ENCODE measurements at regions not wholly inside any gene's neighbourhood (a gene's known extent, or its start where the extent isn't known, plus 50 kb on each side); places are given as distances from the start of the nearest gene placed in this dataset.

- no peak for DNase-seq (ENCODE audit: low read depth)
- TF ChIP-seq, protein P1, sequence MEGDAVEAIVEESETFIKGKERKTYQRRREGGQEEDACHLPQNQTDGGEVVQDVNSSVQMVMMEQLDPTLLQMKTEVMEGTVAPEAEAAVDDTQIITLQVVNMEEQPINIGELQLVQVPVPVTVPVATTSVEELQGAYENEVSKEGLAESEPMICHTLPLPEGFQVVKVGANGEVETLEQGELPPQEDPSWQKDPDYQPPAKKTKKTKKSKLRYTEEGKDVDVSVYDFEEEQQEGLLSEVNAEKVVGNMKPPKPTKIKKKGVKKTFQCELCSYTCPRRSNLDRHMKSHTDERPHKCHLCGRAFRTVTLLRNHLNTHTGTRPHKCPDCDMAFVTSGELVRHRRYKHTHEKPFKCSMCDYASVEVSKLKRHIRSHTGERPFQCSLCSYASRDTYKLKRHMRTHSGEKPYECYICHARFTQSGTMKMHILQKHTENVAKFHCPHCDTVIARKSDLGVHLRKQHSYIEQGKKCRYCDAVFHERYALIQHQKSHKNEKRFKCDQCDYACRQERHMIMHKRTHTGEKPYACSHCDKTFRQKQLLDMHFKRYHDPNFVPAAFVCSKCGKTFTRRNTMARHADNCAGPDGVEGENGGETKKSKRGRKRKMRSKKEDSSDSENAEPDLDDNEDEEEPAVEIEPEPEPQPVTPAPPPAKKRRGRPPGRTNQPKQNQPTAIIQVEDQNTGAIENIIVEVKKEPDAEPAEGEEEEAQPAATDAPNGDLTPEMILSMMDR (IDR thresholded peaks at IDR 0.05; ENCODE audit: control insufficient read depth, extremely low read depth, insufficient read depth), result no peak
- no peak overlapping the region for H3K4me3 ChIP-seq (ENCODE audit: low read depth, low read length)
These were observed 78.9 kb downstream of the EMP1 start for GRCh38 chr12:13275241-13276085.

DNA sequence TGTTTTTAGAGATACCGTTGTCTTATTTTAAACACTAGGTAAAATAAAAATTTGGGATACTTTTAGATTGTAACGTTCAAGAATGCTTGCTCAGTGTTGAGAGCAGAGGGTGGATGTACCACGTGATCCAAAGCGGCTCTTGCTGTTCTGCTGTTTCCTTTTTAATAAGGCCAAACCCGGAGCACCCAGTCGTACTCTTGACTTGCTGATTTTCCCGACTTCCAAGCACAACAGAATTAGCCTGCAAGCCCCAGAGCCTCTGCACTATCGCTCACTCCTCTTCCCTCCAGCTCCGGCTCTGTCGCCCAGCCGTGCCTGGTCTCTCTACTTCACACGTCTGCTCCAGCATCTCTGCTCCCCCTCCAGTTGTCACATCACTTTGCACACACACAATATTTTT, 77.3 kb downstream of the EMP1 start:
- no peak for DNase-seq (ENCODE audit: low read depth)
- TF ChIP-seq, protein P1 (IDR thresholded peaks at IDR 0.05; ENCODE audit: control insufficient read depth, extremely low read depth, insufficient read depth), result no peak
- H3K4me3 ChIP-seq (ENCODE audit: low read depth, low read length), result no peak overlapping the region

GRCh38 chr12:13273097-13273496, 76.6 kb downstream of the EMP1 start:
- no peak for DNase-seq (ENCODE audit: low read depth)
- H3K4me3 ChIP-seq (ENCODE audit: low read depth, low read length), result no peak overlapping the region
- TF ChIP-seq, protein P1 (IDR thresholded peaks at IDR 0.05; ENCODE audit: control insufficient read depth, extremely low read depth, insufficient read depth), result no peak

DNA sequence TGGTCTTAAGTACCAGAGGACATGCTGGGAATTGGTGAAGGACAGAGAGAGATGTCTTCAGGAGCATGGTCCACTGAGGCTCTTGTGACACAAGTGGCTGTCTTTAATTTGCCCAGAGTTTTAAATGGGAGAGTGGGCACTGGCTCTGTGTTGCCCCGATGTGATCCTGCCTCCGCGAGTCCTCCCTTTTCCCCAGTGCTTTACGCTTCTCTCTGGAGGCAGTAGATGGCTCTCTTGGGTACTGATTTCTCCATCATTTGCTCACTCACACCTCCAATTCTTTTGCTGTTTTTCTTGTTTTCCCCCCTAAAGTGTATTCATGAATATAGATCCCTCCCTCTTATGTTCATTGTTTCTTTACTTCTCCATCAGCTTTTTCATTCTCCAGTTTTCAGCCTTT, 74.3 kb downstream of the EMP1 start:
- H3K4me3 ChIP-seq (ENCODE audit: low read depth, low read length), result no peak overlapping the region
- no peak for DNase-seq (ENCODE audit: low read depth)
- TF ChIP-seq, protein P1 (IDR thresholded peaks at IDR 0.05; ENCODE audit: control insufficient read depth, extremely low read depth, insufficient read depth), result 0 out of 2 replicates have a peak, but pooled peaks have one; percentile 15

Data from LNCaP clone FGC (cell line).